ENCODE measurements at regions not wholly inside any gene's neighbourhood (a gene's known extent, or its start where the extent isn't known, plus 50 kb on each side); places are given as distances from the start of the nearest gene placed in this dataset.

DNA sequence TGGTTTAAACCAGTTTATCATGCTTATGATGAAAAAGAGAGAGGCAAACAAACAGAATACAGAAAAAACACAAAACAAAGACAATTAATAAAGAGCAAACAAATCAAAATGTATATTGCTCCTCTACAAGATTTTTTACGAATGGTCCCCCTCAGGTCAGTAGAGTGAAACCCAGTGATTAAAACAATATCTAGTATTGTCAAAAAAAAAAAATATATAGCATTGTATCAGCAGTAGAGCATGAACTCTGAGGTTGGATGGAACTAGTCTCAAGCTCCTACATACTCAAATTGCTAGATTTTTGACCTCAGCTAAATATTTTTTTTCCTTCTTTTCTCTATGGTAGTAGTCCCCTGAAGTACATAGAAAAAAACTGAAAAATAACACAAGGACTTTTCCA, 290.3 kb upstream of the LUZP2 start:
- TF ChIP-seq, protein P1, sequence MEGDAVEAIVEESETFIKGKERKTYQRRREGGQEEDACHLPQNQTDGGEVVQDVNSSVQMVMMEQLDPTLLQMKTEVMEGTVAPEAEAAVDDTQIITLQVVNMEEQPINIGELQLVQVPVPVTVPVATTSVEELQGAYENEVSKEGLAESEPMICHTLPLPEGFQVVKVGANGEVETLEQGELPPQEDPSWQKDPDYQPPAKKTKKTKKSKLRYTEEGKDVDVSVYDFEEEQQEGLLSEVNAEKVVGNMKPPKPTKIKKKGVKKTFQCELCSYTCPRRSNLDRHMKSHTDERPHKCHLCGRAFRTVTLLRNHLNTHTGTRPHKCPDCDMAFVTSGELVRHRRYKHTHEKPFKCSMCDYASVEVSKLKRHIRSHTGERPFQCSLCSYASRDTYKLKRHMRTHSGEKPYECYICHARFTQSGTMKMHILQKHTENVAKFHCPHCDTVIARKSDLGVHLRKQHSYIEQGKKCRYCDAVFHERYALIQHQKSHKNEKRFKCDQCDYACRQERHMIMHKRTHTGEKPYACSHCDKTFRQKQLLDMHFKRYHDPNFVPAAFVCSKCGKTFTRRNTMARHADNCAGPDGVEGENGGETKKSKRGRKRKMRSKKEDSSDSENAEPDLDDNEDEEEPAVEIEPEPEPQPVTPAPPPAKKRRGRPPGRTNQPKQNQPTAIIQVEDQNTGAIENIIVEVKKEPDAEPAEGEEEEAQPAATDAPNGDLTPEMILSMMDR (IDR thresholded peaks at IDR 0.05), result no peak
- no peak for TF ChIP-seq POLR2A (IDR thresholded peaks at IDR 0.05)
